ENCODE measurements at regions not wholly inside any gene's neighbourhood (a gene's known extent, or its start where the extent isn't known, plus 50 kb on each side); places are given as distances from the start of the nearest gene placed in this dataset.
"Not testable (repeated sequence)": the region's sequence is repeated elsewhere in the genome, so short reads cannot be mapped to it uniquely, and the experiment has no call there.

- Histone ChIP-seq H3K4me1 (ENCODE audit: control insufficient read depth, insufficient read depth, low read length) (no peaks in the 10 kb centered on the region), H3K36me3 (ENCODE audit: control insufficient read depth, insufficient read depth, low read length, severe bottlenecking) (no peaks in the 10 kb centered on the region), H3K4me3 (ENCODE audit: low read length) (no peak overlapping the region)
Observed at GRCh38 chr14:85052646-85053045, 477.3 kb upstream of the FLRT2 start.

GRCh38 chr14:85054178-85054577 is 475.8 kb upstream of the FLRT2 start:
- Histone ChIP-seq H3K36me3 (ENCODE audit: control insufficient read depth, insufficient read depth, low read length, severe bottlenecking) (no peaks in the 10 kb centered on the region), H3K9me3 (ENCODE audit: control insufficient read depth, low read length) (peaks cover 15% of the 10 kb centered on the region), H3K9ac (ENCODE audit: low read length) (no peak overlapping the region), H3K4me1 (ENCODE audit: control insufficient read depth, insufficient read depth, low read length) (no peaks in the 10 kb centered on the region), H3K4me3 (ENCODE audit: low read length) (no peak overlapping the region), H3K27me3 (replicated peaks; ENCODE audit: control insufficient read depth, insufficient read depth, low read length) (no peaks in the 10 kb centered on the region)
- no peak for DNase-seq (ENCODE audit: low read depth)

More at GRCh38 chr14:85052646-85053045, 477.3 kb upstream of the FLRT2 start:
- DNase-seq (ENCODE audit: low read depth), result no peak
- Histone ChIP-seq H3K9me3 (ENCODE audit: control insufficient read depth, low read length) (peaks cover 15% of the 10 kb centered on the region), H3K9ac (ENCODE audit: low read length) (no peak overlapping the region), H3K27me3 (replicated peaks; ENCODE audit: control insufficient read depth, insufficient read depth, low read length) (no peaks in the 10 kb centered on the region)

- Histone ChIP-seq H3K36me3 (ENCODE audit: control insufficient read depth, insufficient read depth, low read length, severe bottlenecking) (no peaks in the 10 kb centered on the region), H3K4me3 (ENCODE audit: low read length) (no peak overlapping the region), H3K4me1 (ENCODE audit: control insufficient read depth, insufficient read depth, low read length) (peaks cover 10% of the 10 kb centered on the region), H3K9ac (ENCODE audit: low read length) (no peak overlapping the region), H3K27me3 (replicated peaks; ENCODE audit: control insufficient read depth, insufficient read depth, low read length) (no peaks in the 10 kb centered on the region), H3K9me3 (ENCODE audit: control insufficient read depth, low read length) (peaks cover 15% of the 10 kb centered on the region)
- no peak for DNase-seq (ENCODE audit: low read depth)
Observed at GRCh38 chr14:85056267-85056666, 473.7 kb upstream of the FLRT2 start.

DNA sequence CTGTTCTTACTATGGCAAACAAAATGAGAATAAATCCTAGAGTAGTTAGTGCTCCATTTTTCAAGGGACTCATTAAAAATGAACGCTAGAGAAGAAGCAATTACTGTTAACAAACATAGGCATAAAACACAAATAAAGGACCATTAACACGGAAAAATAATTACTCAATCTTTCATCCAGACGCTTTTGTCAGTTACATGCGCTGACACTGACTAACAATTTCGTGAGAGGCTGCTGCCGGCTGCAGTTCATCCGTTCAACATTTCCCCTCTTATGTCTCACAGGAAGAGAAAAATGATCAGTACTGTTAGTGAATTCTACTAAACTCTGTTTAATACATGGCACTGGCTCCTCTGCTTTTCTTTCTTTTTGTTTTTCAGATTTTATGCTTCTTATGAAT is 472.7 kb upstream of the FLRT2 start:
- no peak for DNase-seq (ENCODE audit: low read depth)
- peaks cover 10% of the 10 kb centered on the region for H3K4me1 ChIP-seq (ENCODE audit: control insufficient read depth, insufficient read depth, low read length)
- H3K27me3 ChIP-seq (replicated peaks; ENCODE audit: control insufficient read depth, insufficient read depth, low read length), result no peaks in the 10 kb centered on the region
- H3K4me3 ChIP-seq (ENCODE audit: low read length), result no peak overlapping the region
- peaks cover 15% of the 10 kb centered on the region for H3K9me3 ChIP-seq (ENCODE audit: control insufficient read depth, low read length)
- no peak overlapping the region for H3K9ac ChIP-seq (ENCODE audit: low read length)
- no peaks in the 10 kb centered on the region for H3K36me3 ChIP-seq (ENCODE audit: control insufficient read depth, insufficient read depth, low read length, severe bottlenecking)

GRCh38 chr14:85058150-85058549 is 471.8 kb upstream of the FLRT2 start:
- H3K4me1 ChIP-seq (ENCODE audit: control insufficient read depth, insufficient read depth, low read length), result peaks cover 10% of the 10 kb centered on the region
- H3K9ac ChIP-seq (ENCODE audit: low read length), result no peak overlapping the region
- H3K36me3 ChIP-seq (ENCODE audit: control insufficient read depth, insufficient read depth, low read length, severe bottlenecking), result no peaks in the 10 kb centered on the region
- no peak overlapping the region for H3K4me3 ChIP-seq (ENCODE audit: low read length)
- no peaks in the 10 kb centered on the region for H3K27me3 ChIP-seq (replicated peaks; ENCODE audit: control insufficient read depth, insufficient read depth, low read length)
- peak; percentile 57 for DNase-seq (ENCODE audit: low read depth)
- peaks cover 15% of the 10 kb centered on the region for H3K9me3 ChIP-seq (ENCODE audit: control insufficient read depth, low read length)

DNA sequence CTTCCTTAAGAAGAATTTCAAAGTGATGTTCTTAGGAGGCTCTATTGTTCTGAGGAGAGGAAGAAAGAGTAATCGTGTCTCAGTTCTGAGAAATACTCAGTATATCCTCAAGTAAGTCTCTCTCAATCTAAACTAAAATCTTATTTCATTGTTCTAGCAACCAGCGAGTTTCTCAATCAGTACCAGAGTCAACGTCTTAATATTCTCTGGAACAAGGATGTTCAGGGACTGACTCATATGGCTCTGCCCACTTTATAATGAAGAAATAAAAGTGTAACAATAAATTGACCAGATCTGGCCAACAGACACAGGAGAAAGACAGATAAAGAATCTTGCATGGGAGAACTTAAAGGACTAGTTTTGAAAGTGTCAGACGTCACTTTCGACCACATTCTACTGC is 469.8 kb upstream of the FLRT2 start:
- H3K9me3 ChIP-seq (ENCODE audit: control insufficient read depth, low read length), result no peaks in the 10 kb centered on the region
- peaks cover 10% of the 10 kb centered on the region for H3K4me1 ChIP-seq (ENCODE audit: control insufficient read depth, insufficient read depth, low read length)

GRCh38 chr14:85061256-85061655 is 468.7 kb upstream of the FLRT2 start:
- Histone ChIP-seq H3K9ac (ENCODE audit: low read length) (no peak overlapping the region), H3K27me3 (replicated peaks; ENCODE audit: control insufficient read depth, insufficient read depth, low read length) (no peaks in the 10 kb centered on the region), H3K9me3 (ENCODE audit: control insufficient read depth, low read length) (no peaks in the 10 kb centered on the region), H3K4me1 (ENCODE audit: control insufficient read depth, insufficient read depth, low read length) (peaks cover 10% of the 10 kb centered on the region), H3K4me3 (ENCODE audit: low read length) (no peak overlapping the region), H3K36me3 (ENCODE audit: control insufficient read depth, insufficient read depth, low read length, severe bottlenecking) (no peaks in the 10 kb centered on the region)
- DNase-seq (ENCODE audit: low read depth), result no peak

More for the DNA sequence above, 469.8 kb upstream of the FLRT2 start:
- peak; percentile 36 for DNase-seq (ENCODE audit: low read depth)
- Histone ChIP-seq H3K4me3 (ENCODE audit: low read length) (no peak overlapping the region), H3K36me3 (ENCODE audit: control insufficient read depth, insufficient read depth, low read length, severe bottlenecking) (no peaks in the 10 kb centered on the region), H3K27me3 (replicated peaks; ENCODE audit: control insufficient read depth, insufficient read depth, low read length) (no peaks in the 10 kb centered on the region), H3K9ac (ENCODE audit: low read length) (no peak overlapping the region)

DNA sequence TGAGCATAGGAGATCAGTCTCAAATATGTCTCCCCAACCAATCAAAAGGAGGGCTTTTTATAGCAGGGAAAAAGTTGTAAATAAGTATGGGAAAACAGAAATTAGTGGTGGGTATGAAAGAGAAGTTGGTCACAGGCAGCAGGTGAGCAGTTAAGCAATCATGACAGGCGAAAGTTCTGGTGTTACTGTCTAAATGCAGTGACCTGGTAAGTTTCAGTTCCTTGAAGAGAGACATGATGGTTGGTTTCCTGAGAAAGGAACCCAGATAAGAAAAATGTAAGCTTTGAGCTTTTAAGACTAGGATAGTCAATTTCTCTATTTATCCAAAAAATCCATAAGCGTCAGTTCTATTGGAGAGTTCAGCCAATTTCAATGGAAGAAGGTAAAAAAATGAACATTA is 466.2 kb upstream of the FLRT2 start:
- Histone ChIP-seq H3K9me3 (ENCODE audit: control insufficient read depth, low read length) (no peaks in the 10 kb centered on the region), H3K36me3 (ENCODE audit: control insufficient read depth, insufficient read depth, low read length, severe bottlenecking) (no peaks in the 10 kb centered on the region)

GRCh38 chr14:85071447-85071846 is 458.5 kb upstream of the FLRT2 start:
- no peaks in the 10 kb centered on the region for H3K27me3 ChIP-seq (replicated peaks; ENCODE audit: control insufficient read depth, insufficient read depth, low read length)
- no peaks in the 10 kb centered on the region for H3K36me3 ChIP-seq (ENCODE audit: control insufficient read depth, insufficient read depth, low read length, severe bottlenecking)
- H3K9me3 ChIP-seq (ENCODE audit: control insufficient read depth, low read length), result no peaks in the 10 kb centered on the region
- no peak overlapping the region for H3K9ac ChIP-seq (ENCODE audit: low read length)
- H3K4me1 ChIP-seq (ENCODE audit: control insufficient read depth, insufficient read depth, low read length), result no peaks in the 10 kb centered on the region
- no peak for DNase-seq (ENCODE audit: low read depth)
- no peak overlapping the region for H3K4me3 ChIP-seq (ENCODE audit: low read length)

More for the DNA sequence above, 466.2 kb upstream of the FLRT2 start:
- no peaks in the 10 kb centered on the region for H3K27me3 ChIP-seq (replicated peaks; ENCODE audit: control insufficient read depth, insufficient read depth, low read length)
- no peak overlapping the region for H3K4me3 ChIP-seq (ENCODE audit: low read length)
- no peak overlapping the region for H3K9ac ChIP-seq (ENCODE audit: low read length)
- H3K4me1 ChIP-seq (ENCODE audit: control insufficient read depth, insufficient read depth, low read length), result peaks cover 10% of the 10 kb centered on the region
- DNase-seq (ENCODE audit: low read depth), result no peak

DNA sequence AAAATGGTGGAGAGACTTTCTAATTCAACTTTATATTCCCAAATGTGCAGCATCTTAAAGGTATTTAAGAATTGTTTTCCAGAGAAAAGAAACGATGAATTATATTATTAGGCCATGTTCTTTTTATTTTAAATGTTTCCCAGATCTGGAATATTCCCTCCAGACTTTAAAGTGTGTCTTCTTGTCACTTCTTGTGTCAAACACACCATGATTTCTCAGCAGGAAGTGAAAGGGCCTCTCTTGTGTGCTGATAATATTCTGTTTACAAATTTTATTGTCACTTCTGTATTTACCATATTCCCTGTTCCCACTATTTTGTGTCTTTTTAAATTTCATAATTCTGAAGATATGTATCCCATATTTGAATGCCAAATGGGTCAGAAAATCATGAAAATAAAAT is 455.0 kb upstream of the FLRT2 start:
- Histone ChIP-seq H3K4me3 (ENCODE audit: low read length) (no peak overlapping the region), H3K27me3 (replicated peaks; ENCODE audit: control insufficient read depth, insufficient read depth, low read length) (no peaks in the 10 kb centered on the region), H3K36me3 (ENCODE audit: control insufficient read depth, insufficient read depth, low read length, severe bottlenecking) (no peaks in the 10 kb centered on the region), H3K9me3 (ENCODE audit: control insufficient read depth, low read length) (no peaks in the 10 kb centered on the region), H3K4me1 (ENCODE audit: control insufficient read depth, insufficient read depth, low read length) (peaks cover 14% of the 10 kb centered on the region), H3K9ac (ENCODE audit: low read length) (no peak overlapping the region)
- DNase-seq (ENCODE audit: low read depth), result no peak

GRCh38 chr14:85075694-85076476 is 454.1 kb upstream of the FLRT2 start:
- no peaks in the 10 kb centered on the region for H3K27me3 ChIP-seq (replicated peaks; ENCODE audit: control insufficient read depth, insufficient read depth, low read length)
- H3K4me1 ChIP-seq (ENCODE audit: control insufficient read depth, insufficient read depth, low read length), result peaks cover 19% of the 10 kb centered on the region
- no peaks in the 10 kb centered on the region for H3K36me3 ChIP-seq (ENCODE audit: control insufficient read depth, insufficient read depth, low read length, severe bottlenecking)
- H3K9me3 ChIP-seq (ENCODE audit: control insufficient read depth, low read length), result no peaks in the 10 kb centered on the region
- DNase-seq (ENCODE audit: low read depth), result no peak
- no peak overlapping the region for H3K4me3 ChIP-seq (ENCODE audit: low read length)
- H3K9ac ChIP-seq (ENCODE audit: low read length), result no peak overlapping the region

GRCh38 chr14:85077716-85078115 is 452.2 kb upstream of the FLRT2 start:
- peaks cover 19% of the 10 kb centered on the region for H3K4me1 ChIP-seq (ENCODE audit: control insufficient read depth, insufficient read depth, low read length)
- not testable (repeated sequence) for H3K4me3 ChIP-seq (ENCODE audit: low read length); H3K9me3 ChIP-seq (ENCODE audit: control insufficient read depth, low read length); H3K36me3 ChIP-seq (ENCODE audit: control insufficient read depth, insufficient read depth, low read length, severe bottlenecking); H3K9ac ChIP-seq (ENCODE audit: low read length); H3K27me3 ChIP-seq (replicated peaks; ENCODE audit: control insufficient read depth, insufficient read depth, low read length)
- peak; percentile 31 for DNase-seq (ENCODE audit: low read depth)

All from adipocyte (in vitro differentiated cells).